Frontal cortex (tissue), 3 donors: ENCODE measurements at regions not wholly inside any gene's neighbourhood (a gene's known extent, or its start where the extent isn't known, plus 50 kb on each side); places are given as distances from the start of the nearest gene placed in this dataset.
"Not testable (repeated sequence)": the region's sequence is repeated elsewhere in the genome, so short reads cannot be mapped to it uniquely, and the experiment has no call there.

ENCODE experiments used
- DNase-seq, 2 donors: peaks; one replicate each; pipeline ENCODE4 v3.0.0; 2012; ENCODE audit warnings: low spot score in 2 of 2
- FAIRE-seq: peaks from 2 replicates; lab custom pipeline; 2012; peaks lifted over from hg19 to GRCh38; lab: Jason Lieb, UNC
- donor health status: control.
- donor health status: control.
- donor health status: control.

GRCh38 chr9:84499969-84500582 lies 159.5 kb upstream of the SLC28A3 start:
- FAIRE-seq (no peak), DNase-seq (no peak)

DNA sequence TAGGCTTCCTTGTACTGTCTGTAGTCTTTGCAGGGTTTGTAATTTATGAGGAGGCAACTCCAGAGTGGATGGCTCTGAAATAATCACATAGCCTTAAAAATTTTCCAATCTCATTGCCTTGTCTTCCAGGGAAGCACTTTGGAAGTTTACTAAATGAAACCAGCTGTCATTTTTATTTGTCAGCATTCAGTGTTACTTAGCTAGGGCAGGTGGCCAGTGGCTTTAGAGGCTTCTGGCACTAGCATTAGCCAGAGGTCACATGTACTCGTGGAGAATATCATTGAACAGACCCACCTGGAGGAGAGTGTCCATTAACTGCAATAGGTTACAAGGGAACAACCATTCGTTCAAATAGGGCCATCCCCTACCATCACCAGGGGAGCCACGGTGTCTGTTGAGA lies 160.3 kb upstream of the SLC28A3 start:
- no peak for DNase-seq
- FAIRE-seq, result no peak

DNA sequence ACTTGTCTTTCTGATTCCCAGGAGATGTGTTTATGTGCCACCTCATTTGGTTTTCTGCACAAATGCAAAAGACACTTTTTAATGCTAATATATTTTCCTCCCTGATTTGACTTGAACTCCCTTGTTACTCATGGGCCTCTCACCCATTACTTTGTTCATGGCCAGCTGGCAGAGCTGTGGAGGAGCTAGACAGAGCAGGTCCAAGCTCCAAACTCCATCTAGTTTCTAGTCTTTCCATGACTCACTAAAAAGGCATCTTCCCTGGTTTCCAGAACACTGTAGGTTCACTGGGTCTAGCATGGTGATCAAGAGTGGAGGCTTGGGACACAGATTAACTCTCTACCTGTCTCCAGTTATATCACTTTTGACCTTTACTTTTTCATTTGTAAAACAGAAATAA lies 161.0 kb upstream of the SLC28A3 start:
- DNase-seq, result no peak
- FAIRE-seq, result no peak

DNA sequence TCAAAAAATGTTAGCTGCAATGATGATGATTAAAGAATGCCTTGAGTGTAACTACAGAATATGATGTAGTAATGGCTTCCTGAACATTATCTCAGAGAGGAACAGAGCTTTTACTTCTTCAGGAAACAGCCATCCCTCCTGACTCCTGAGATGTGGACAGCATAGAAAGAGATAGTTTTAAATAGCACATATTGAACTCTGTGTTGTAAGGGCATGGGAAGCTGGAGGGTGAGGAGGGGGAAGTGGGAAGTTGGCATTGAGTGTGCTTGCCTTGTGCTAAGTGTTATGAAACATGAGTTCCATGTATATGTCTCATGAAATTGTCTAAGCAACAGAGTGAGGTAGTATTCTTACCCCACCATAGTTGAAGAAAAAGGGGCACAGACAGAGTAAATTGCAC lies 161.5 kb upstream of the SLC28A3 start:
- FAIRE-seq, result no peak
- no peak for DNase-seq

GRCh38 chr9:84504360-84504759 lies 163.8 kb upstream of the SLC28A3 start:
- no peak for DNase-seq
- FAIRE-seq, result no peak

GRCh38 chr9:84511651-84512050 lies 157.9 kb upstream of the NTRK2 start:
- DNase-seq (no peak), FAIRE-seq (no peak)

GRCh38 chr9:84512493-84512892 lies 157.0 kb upstream of the NTRK2 start:
- FAIRE-seq (no peak), DNase-seq (no peak)

DNA sequence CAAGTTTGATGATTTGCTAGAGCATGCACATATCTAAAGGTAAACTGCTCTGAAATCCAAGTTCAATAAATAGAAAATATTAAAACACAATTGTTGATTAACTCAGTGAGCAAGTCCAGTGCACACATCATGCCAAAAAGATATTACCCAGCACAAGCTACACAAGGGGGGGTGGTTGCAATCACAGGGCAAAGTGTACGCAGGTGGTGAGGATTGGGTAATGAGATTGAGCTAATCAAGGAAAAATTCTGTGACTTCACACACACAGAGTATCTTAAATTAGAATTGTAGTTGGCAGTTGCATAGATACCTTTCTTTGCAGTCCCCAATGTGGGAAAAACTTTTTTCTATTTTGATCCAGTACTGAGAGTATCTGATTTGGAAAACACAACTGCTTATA lies 156.1 kb upstream of the NTRK2 start:
- no peak for FAIRE-seq
- DNase-seq, result no peak

GRCh38 chr9:84513979-84514378 lies 155.6 kb upstream of the NTRK2 start:
- FAIRE-seq, result no peak
- no peak for DNase-seq

DNA sequence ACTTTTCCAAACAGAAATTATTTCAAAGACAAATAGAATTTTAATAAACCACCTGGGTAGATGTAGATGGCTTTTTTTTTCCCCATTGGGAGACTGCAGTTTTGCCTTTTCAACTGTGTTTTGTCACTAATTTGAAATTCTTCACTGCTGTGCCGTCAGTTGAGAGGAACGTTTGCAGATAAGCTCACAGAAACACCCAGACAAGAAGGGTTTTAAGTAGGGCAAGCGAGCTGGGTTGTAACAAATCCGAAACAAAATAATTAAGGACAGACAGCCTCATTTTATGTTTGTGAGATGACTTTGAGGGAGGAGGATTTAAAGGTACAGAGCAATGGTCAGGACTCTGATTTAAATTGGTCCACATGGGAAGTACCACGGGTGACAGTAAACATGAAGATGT lies 155.1 kb upstream of the NTRK2 start:
- no peak for FAIRE-seq
- no peak for DNase-seq

DNA sequence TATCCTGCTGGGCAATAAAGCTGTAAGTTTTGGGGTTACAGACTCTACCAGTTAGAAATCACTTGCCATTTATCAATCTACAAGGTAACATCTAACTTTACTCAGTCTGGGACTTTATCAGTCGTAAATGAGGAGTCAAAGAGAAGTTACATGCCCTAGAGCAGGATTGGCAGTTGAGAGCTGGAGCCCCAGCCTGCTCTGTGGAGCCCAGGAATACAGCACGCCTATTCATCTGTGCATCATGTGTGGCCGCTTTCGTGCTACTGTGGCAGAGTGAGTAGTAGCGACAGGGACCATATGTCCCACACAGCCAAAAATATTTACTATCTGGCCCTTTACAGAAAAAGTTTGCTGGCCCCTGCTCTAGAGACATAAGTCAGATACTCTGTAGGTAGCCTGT lies 152.5 kb upstream of the NTRK2 start:
- FAIRE-seq (no peak), DNase-seq (no peak)

- FAIRE-seq (no peak), DNase-seq (no peak)
Observed at GRCh38 chr9:84519413-84519812, 150.1 kb upstream of the NTRK2 start.

- FAIRE-seq, result no peak
Observed at GRCh38 chr9:84521208-84521607, 148.3 kb upstream of the NTRK2 start.

GRCh38 chr9:84526211-84526610 lies 143.3 kb upstream of the NTRK2 start:
- DNase-seq, FAIRE-seq: not testable (repeated sequence)

More at GRCh38 chr9:84521208-84521607, 148.3 kb upstream of the NTRK2 start:
- no peak for DNase-seq

DNA sequence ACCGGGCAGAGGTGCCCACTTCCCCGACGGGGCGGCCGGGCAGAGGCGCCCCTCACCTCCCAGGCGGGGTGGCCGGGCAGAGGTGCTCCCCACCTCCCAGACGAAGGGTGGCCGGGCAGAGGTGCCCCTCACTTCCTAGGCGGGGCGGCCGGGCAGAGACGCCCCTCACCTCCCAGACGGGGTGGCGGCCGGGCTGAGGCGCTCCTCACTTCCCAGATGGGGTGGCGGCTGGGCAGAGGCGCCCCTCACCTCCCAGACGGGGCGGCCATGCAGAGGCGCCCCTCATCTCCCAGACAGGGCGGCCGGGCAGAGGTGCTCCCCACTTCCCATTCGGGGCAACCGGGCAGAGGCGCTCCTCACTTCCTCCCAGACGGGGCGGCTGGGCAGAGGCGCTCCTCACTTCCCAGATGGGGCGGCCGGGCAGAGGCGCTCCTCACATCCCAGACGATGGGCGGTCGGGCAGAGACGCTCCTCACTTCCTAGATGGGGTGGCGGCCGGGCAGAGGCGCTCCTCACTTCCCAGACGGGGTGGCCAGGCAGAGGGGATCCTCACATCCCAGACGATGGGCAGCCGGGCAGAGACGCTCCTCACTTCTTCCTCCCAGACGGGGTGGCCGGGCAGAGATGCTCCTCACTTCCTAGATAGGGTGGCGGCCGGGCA lies 142.3 kb upstream of the NTRK2 start:
- not testable (repeated sequence) for DNase-seq, FAIRE-seq

GRCh38 chr9:84535973-84536372 lies 133.6 kb upstream of the NTRK2 start:
- DNase-seq, FAIRE-seq: not testable (repeated sequence)

DNA sequence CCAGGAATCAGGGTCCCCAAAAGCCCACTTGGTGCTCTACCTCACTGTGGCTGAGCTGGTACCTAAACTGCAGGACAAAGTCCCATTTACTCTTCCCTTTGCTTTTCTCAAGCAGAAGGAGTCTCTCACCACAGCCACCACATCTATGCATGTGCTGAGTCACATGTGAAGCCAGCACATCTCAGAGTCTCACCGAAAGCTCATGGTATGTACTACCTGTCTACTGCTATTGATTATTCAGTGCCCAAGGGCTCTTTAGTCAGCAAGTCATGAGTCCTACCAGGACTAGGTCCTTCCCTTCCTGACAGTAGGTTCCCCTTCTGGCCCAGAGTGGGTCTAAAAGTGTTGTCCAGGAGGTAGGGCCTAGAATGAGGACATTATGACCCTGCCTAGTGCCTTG lies 130.7 kb upstream of the NTRK2 start:
- DNase-seq (no peak), FAIRE-seq (no peak)

DNA sequence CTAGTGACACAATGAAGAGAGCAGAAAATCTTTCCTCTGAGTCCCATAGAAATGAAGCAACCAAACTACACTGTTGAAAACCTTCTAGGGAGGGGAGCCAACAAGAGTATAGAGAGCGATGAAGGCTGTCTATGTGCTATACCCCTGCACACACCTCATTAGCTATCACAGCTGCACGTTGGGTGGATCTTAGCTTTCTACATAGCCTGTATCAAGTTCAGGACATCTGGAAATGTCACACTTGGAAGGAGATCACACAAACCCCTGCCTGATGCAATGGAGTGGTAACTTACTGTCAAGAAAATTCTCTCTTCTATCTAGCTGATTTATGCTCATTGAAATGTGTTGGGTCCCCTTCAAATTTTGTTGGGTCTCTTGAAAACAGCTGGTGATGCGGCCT lies 127.0 kb upstream of the NTRK2 start:
- FAIRE-seq (no peak), DNase-seq (no peak)

DNA sequence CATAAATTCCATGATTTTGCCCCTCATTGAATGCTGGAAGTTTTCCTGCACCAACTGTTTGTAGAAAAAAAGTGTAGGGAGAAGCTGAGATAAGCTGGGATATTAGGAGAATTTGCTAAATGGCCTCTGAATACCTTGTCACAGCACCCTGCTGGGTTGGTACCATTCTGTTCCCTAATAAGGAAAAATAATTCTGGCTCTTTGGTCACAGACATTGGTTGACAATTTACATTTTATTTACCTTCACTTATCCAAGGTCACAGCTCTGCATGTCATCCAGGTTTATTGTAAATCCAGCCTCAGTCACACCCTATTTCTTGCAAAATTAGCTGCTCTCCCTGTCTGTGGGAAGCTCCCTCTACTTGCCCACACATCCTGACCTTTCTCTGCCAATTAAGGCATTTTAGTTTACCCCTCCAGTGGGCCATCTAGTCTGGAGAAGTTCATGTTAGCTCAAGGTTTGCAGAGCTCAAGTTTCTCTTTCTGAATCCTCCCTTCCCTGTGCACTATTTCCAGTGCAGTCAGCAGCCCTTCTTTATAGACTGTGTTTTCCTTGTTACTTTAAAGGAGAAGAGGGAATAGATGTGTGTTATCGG lies 115.4 kb upstream of the NTRK2 start:
- FAIRE-seq (no peak), DNase-seq (no peak)

- FAIRE-seq (no peak), DNase-seq (no peak)
Observed at GRCh38 chr9:84556556-84556955, 113.0 kb upstream of the NTRK2 start.

DNA sequence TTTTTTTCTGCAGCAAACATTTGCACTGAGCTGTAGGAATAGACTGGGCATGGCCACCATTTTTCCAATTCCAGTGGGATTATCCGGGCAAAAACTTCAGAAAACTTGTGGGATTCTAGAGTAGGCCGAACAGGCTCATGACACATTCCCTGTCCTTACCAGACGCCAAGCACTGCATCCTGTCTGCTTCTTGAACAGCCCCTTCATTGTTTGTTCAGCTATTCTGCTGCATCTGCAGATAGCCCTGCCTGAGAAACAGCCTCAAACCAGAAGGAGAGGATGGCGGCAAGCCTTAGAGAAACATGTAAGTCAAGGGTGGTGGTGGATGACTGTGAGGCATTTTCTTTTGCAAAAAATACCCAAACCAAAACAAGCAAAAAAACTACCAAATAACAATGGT lies 111.8 kb upstream of the NTRK2 start:
- DNase-seq, result no peak
- no peak for FAIRE-seq

DNA sequence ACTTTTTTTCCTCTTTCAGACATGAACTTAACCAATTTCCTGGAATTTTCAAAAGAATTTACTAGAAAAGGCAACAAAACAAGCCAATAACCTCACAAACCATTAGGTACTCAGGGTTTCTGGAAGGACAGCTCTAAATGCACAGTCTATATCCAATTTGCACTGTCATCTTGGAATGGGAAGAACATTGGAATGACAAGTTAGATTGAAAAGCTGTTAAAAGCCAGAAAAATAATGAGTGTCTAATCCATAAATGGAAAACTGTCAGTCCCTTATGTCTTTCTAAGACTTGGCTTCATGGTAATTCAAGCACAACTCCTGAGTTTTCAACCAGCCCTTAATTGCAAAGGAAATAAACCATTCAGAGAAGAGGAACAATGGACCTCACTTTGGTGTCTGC lies 105.8 kb upstream of the NTRK2 start:
- DNase-seq (no peak), FAIRE-seq (no peak)
